ENCODE measurements at regions not wholly inside any gene's neighbourhood (a gene's known extent, or its start where the extent isn't known, plus 50 kb on each side); places are given as distances from the start of the nearest gene placed in this dataset.
"Not testable (repeated sequence)": the region's sequence is repeated elsewhere in the genome, so short reads cannot be mapped to it uniquely, and the experiment has no call there.

DNA sequence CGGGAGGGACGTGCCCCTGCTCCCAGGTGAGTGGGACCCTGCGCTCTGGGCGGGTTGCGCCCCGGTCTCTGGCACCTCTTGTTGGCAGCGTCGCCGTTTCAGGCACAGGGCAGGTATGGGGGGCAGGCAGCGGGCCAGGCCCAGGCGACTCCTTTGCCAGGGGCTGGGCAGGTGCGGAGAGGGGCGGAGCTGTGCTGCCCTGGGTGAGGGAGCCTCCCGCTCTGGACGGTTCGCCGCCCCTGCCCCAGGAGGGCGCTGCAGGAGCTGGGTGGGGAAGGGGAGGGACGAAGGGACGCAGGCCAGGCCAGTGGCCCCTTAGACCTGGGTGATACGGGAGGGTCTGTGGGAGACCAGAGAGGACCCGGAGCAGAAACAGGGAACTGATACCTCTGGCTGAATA is 663.9 kb upstream of the DEFB115 start:
- DNase-seq (ENCODE audit: low spot score) = no peak

DNA sequence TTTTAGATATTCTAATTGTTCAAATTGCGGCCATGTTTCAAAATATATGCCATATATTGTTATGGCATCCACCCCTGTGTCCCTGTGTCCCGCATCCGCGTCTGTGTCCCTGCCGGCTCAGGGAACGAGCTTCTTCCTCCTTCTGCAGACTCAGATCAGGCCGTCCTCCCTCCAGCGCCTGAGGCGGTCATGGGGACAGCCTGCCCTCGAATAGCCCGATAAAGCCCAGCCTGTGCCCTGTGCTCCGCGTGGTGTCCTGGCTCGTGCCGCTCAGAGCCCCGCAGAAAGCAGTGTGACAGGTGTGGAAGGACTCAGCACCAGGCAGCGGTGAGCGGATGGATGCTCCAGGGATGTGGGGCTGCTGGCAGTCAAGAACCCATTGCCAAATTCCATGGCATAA is 663.4 kb upstream of the DEFB115 start:
- DNase-seq (ENCODE audit: low spot score) = no peak

DNA sequence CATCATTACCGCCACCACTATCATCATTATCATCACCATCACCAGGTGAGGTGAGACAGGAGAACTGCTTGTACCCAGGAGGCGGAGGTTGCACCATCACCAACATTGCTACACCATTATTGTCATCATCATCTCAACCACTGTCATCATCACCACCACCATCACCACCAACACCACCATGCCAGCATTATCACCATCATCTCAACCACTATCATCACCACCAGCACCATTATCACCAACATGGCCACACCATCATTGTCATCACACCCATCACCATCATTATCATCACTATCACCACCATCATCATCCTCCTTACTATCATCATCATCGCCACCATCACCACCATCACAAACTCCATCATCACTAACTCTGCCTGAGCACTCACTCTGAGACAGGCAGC is 661.8 kb upstream of the DEFB115 start:
- DNase-seq (ENCODE audit: low spot score) = no peak

DNA sequence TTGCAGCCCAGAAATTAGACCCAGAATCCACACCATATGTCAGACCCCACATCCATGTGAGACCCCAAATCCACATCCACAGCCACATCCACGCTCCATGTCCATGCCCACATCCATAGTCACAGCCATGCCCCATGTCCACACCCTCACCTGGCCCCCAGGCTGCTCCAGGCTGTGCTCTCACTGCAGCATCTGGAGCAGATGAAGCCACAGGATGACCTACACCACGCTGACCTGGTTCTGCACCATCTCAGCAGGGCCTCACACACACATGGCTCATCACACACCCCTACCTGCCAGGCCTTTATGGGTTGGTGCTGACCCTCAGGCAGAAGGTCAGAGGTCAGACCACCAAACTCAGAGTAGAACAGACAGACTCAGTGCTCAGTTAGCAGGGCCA is 660.0 kb upstream of the DEFB115 start:
- not testable (repeated sequence) for DNase-seq (ENCODE audit: low spot score)

DNA sequence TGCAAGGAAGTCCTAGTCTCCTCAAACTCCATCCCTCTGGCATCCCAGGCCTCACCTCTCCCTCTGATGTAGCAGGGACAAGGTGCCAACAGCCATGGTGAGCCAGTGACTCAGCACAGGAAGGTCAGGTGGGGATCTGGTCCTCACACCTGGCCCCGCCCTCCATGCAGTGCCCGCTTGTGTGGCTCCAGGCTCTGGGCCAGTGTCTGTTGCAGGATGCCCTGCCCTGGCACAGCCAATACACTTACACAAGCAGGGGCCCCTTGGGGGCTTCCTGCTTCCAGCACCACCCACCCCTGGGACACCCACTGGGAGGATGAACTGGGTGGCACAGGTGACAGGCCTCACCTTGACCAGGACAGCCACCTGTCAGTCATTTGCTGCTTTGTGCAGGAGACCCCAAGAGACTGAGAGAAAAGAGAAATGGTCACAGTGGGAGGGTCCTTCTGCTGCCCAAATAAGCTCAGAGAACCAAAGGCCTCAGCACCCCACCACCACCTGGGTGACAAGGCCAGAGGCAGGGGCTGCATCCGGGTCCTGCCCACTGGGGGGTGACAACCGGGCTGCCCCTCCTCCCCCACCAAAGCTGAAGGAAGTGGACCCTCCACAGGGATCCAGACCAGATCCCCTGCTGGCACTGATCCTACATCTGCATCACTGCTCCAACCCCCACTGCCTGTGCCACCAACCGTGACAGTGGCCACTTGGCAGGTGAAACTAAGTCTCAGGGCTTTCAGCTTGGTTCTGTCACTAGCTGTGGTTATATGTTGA is 658.8 kb upstream of the DEFB115 start:
- no peak for DNase-seq (ENCODE audit: low spot score)

DNA sequence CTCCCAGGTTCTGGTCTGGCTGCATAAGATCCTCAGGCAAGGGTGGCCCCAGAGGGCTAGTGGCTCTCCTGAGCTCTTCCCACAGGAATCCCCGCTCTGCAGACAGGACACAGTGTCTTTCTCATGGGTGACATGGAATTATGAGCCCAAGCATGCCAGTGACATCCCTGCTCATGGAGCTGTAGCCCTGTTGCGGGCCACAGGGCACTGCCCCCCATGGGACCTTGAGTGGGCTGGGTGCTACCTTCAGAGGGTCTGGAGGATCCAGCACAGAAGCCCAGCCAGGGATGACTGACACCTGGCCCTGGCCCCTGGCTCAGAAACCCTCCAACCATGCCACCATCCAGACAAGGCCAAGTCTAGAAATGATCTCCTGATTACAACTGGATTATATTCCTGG is 657.5 kb upstream of the DEFB115 start:
- DNase-seq (ENCODE audit: low spot score) = no peak

DNA sequence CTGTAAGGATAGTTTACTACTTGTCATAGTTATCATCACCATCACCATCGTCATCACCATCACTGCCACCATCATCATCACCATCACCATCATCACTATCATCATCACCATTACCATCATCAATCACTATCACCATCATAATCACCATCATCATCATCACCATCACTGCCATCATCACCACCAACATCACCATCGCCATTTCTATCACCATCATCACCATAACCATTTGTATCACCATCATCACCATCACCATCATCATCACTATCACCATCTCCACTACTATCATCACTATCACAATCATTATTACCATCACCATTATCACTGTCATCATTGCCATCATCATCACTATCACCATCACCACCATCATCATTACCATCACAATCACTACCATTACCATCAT is 655.5 kb upstream of the DEFB115 start:
- DNase-seq (ENCODE audit: low spot score) = no peak

DNA sequence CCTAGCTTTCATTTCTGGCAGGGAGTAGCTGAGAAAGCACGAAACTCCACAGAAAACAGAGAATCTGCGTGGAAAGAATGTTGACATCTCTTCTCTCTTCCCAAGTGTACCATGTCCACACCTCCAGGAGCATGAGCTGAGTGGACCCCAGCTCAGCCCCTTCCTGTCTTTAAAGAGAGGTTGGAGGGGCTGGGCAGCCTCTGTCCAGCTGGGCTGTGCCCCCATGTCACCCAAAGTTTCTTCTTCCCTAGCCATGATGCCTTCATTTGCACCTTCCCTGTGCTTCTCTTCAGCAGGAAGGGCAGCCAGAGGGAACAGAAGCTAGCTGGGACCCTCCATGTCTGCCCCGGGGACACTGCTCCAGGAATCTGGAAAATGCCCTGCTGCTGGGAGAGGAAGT is 655.0 kb upstream of the DEFB115 start:
- DNase-seq (ENCODE audit: low spot score) = no peak

DNA sequence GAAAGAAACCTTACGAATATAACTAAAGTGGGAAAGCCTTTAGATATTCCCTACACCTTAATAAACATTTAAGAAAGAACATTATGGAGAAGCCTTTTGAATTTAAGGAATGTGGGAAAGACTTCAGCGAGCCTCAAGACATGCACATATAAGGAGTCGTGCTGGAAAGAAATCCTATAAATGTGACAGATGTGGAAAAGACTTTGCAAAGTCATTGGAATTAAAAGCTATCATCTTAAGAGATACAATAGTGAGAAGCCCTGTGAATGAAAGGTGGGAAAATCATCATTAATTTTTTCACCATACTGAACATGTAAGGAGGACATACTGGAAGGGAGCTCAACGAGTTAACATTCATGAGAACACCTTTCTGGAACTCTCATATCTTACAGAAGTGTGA is 650.5 kb upstream of the DEFB115 start:
- DNase-seq (ENCODE audit: low spot score) = no peak

DNA sequence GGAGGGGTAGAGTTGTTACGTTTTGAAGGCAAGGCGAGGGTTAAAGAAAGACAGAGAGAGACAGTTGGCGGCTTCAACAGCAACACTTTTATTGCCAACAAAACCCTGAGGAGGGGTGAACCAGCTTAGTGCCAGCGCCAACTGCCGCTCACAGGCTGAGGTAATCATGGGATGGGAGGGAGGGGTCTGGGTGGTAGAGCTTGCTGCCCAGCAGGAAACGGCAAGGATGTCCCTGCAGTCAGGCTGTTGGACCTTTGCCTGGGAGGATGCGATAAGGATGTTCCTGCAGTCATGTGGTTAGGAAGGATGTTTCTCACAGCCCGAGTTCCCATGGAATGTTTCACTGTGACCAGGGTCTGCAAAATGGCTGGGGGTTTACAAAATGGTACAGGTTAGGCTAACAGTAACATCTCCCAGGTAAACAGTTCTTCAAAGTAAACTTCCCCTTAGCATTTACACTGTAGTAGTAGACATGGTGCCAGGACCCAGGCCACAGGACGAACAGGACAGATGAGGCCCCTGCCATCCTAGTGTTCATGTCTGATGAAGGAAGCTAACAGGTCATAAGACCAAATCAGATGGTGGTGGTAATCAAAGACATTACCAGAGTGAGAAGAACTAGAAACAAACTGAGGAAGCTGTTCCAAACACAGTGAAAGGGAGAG is 647.3 kb upstream of the DEFB115 start:
- no peak for DNase-seq (ENCODE audit: low spot score)

DNA sequence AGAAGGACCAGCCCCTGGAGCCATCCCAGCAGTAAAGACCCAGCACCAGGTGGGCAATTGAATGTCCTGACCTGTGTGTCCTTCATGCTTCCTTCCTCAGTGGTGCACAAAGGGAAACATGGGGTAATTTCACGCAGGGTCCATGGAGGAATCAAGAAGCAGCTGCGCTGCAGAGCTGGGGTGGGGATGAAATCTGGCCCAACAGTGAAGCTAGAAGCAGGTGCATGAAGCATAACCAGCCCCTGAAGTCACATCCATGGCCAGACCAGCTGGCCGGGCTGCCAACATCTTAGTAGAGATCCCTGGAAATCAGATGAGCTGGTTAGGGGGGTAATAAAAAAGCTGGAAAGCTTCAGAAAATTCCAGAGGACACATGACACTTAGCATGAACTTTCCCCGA is 646.7 kb upstream of the DEFB115 start:
- no peak for DNase-seq (ENCODE audit: low spot score)

DNA sequence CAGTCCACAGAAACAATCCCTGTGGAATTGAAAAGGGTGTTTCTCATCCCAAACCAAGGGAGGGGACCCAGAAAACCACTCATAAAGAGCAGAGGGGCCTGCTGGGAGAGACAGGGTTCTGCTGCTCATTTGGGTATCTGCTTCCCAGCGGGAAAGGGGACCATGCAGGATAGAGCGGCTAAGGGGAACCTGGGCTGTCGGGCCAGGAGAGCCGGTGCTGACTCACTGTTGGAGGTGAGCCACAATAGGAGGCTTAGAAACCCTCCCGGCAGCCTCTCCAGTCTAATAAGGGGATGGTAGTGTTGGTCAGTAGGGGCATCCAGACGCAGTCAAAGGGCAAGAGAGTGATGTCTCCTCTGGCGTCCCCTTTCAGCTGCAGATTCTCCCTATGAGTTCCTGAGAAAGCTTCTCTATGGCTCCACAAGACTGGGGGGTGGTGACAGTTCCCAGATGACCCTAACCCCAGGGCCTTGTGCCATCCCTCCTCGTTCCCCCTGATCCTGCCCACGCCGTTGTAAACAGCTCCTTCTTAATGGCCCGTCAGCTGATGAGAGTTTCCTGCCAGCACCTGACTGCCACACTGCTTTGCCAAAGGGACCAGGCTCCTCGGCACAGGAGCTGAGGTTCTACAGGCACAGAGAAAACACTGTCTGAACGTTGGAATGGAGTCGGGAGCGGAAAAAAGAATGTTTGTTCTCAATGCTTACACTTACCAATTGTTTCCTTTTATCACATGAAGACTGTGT is 646.1 kb upstream of the DEFB115 start:
- DNase-seq (ENCODE audit: low spot score) = no peak

DNA sequence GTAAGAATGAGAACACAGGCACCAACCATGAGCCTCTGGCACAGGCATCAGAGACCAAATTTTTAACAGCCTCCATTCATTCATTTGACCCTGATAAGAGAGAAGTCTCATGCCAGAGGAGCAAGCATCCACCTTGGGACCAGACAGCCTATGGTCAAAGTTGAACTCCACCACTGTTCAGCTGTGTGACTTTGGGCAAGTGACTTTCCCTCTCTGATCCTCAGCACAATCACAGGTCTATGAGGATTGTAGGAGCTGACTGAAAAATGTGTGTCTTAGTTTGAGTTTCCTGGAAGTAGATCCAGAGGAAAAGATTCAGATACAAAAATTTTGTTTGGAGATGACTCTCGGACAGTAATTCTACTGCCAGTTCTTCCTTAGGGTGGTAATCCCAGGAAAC is 645.1 kb upstream of the DEFB115 start:
- no peak for DNase-seq (ENCODE audit: low spot score)

DNA sequence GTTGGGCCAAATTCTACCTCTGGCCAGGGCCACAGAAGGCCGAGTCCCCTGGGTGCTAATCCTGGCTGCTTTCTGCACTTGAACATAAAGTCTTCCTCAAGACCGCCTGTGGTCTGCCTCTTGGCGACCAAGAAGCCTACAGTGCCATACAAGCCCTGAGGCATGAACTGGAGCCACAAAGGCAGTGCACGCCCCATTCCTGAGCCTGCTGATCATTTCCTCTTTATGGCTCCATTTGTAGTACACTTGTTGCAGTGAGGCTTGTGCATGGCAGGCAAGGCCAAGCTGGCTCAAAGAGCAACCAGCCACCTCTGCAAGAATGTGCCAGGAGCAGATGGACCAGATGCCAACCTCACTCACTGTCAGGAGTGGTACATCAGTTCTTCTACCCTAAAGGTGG is 636.1 kb upstream of the DEFB115 start:
- DNase-seq (ENCODE audit: low spot score) = not testable (repeated sequence)

DNA sequence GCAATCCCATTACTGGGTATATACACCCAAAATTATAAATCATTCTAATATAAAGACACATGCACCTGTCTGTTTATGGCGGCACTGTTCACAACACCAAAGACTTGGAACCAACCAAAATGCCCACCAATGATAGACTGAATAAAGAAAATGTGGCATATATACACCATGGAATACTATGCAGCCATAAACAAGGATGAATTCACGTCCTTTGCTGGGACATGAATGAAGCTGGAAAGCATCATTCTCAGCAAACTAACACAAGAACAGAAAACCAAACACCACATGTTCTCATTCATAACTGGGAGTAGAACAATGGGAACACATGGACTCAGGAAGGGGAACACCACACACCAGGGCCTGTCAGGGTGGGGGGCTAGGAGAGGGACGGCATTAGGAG is 633.2 kb upstream of the DEFB115 start:
- not testable (repeated sequence) for DNase-seq (ENCODE audit: low spot score)

DNA sequence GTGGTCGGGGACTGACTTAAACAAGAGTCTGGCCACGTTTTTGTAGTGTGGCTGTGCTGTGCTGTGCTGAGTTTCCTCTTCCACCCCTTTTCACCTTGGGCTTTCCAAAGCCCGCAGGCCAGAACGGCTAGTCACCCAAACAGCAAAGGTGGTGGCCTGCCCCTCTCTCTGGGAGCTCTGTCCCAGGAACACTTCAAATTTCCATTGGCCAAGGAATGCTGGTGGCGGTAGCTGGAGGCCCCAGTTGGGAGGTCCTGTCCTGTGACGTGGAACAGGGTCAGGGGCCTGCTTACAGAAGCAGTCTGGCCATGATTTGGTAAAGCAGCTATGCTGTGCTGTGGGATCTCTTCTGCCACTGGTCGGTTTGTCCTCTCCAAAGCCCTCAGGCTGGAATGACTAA is 628.1 kb upstream of the DEFB115 start:
- DNase-seq (ENCODE audit: low spot score) = not testable (repeated sequence)

DNA sequence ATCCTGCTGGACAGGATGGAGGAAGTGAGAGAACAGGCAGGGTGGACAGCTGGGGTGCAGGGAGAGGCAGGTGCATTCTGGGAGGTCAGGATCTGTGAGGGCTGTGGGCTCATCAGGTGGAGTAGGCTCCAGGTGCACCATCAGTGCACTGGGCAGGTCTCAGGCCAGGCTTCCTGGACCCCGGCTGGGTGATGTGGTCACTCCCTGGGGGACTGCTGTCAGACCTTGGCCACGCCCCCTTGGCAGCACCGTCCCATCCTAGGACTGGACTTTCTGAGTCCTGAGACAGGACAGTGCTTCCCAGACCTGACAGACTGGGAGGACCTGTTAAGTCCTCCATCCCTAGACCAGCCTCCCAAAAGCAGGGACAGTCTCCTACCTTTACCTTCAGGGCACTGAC is 626.7 kb upstream of the DEFB115 start:
- DNase-seq (ENCODE audit: low spot score) = no peak

DNA sequence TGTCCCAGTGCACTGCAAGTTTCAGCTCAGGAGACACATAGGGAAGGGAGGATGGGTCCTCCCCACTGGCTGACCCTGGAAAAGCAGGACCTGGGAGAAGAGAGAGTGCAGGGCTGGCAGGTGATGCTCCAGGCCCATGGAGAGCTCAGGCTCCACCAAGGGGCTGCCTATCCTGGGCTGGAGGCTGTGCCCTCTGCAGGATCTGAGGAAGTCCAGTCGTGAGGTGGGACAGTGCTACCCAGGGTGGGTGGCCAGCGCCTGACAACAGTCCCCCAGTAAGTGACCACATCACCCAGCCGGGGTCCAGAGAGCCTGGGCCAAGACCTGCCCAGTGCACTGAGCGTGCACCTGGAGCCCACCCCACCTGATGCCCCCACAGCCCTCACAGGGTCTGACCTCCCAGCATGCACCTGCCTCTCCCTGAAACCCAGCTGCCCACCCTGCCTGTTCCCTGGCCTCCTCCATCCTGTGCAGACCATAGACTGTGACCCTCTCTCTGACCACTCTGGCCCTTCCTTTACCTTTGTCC is 626.1 kb upstream of the DEFB115 start:
- DNase-seq (ENCODE audit: low spot score) = not testable (repeated sequence)

DNA sequence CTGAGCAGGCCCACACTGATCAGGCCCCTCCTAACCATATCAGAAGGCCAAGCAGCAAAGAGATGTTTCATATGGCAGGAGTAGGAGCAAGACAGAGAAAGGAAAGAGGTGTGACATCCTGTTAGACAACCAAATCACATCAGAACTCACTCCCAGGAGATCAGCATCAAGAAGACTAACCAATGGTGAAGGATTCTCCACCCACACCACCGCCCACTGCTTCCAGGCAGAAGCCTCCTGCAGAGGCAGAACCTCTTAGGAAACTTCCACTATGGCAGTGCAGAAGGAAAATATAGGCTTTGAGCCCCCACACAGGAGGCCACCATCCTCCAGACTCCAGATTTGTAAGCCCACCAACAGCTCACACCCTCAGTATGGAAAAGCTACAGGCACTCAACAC is 624.7 kb upstream of the DEFB115 start:
- not testable (repeated sequence) for DNase-seq (ENCODE audit: low spot score)

DNA sequence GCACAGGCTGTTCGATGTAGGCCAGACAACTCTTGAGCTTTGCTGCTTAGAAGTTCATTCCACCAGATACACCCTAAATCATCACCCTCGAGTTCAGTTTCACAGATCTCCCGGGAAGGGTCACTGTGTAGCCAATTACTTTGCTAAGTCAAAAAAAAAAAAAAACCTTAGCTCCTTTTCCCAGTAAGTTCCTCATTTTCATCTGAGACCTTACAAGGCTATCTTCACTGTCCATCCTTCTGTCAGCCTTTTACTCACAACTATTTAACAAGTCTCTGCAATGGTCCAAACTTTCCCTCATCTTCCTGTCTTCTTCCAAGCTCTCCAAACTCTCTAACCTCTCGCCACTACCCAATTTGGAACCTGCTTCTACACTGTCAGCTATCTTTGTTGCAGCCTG is 615.9 kb upstream of the DEFB115 start:
- DNase-seq (ENCODE audit: low spot score) = not testable (repeated sequence)

DNA sequence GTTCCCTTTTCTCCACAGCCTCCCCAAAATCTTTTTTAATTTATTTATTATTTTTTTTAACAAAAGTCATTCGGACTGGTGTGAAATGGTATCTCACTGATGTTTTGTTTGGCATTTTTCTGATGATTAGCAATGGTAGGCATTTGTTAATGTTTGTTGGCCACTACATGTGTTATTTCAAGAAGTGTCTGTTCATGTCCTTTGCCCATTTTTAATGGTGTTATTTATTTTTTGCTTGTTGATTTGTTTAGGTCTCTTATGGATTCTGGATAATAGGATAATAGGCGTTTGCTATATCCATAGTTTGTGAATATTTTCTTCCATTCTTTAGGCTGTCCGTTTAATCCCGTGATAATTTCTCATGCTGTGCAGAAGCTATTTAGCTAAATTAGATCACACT is 596.5 kb upstream of the DEFB115 start:
- not testable (repeated sequence) for DNase-seq (ENCODE audit: low spot score)

DNA sequence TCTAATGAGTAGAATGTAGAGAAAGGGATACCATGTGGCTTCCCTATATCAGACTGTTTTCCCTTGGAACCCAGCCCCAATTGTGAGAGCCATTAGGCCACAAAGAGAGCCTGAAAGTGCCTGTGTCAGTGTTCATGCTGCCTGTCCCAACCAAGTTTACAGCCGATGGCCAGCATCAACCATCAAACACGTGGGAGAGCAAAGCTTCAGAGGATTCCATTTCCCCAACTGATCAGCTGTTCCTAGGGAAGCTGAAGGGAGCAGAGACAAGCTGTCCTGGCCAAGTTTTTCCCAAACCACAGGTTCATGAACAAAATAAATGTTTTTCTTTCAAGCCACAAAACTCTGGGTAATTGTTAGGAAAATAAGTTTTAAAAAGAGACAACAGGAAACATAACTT is 589.0 kb upstream of the DEFB115 start:
- DNase-seq (ENCODE audit: low spot score) = not testable (repeated sequence)
